GM10266 (cell line): ENCODE measurements at regions not wholly inside any gene's neighbourhood (a gene's known extent, or its start where the extent isn't known, plus 50 kb on each side); places are given as distances from the start of the nearest gene placed in this dataset.
"Not testable (repeated sequence)": the region's sequence is repeated elsewhere in the genome, so short reads cannot be mapped to it uniquely, and the experiment has no call there.

Experiments used
- DNase-seq: peaks from one replicate; pipeline ENCODE4 v3.0.0; 2012; ENCODE audit errors: extremely low spot score
- CTCF ChIP-seq: IDR thresholded peaks from 2 replicates; pipeline ENCODE4 v1.5.1; 2012; ENCODE audit warnings: mild to moderate bottlenecking, low read depth; ENCODE audit not compliant: control insufficient read depth, insufficient read depth; ENCODE audit errors: missing control alignments

GRCh38 chr6:9039258-9039657, 603.9 kb upstream of the SLC35B3 start:
- no peak for DNase-seq
- TF ChIP-seq CTCF: peak; percentile 1

- no peak for DNase-seq
- no peak for TF ChIP-seq CTCF
These were observed 592.7 kb upstream of the SLC35B3 start for GRCh38 chr6:9028086-9028485.

- DNase-seq: no peak
- no peak for TF ChIP-seq CTCF
These were observed 590.5 kb upstream of the SLC35B3 start for GRCh38 chr6:9025796-9026394.

GRCh38 chr6:9025228-9025627, 589.9 kb upstream of the SLC35B3 start:
- no peak for TF ChIP-seq CTCF
- DNase-seq: no peak

GRCh38 chr6:9024246-9024645, 588.9 kb upstream of the SLC35B3 start:
- DNase-seq: not testable (repeated sequence)

- no peak for DNase-seq
- TF ChIP-seq CTCF: no peak
These were observed 584.7 kb upstream of the SLC35B3 start for GRCh38 chr6:9020001-9020400.

- TF ChIP-seq CTCF: no peak
- no peak for DNase-seq
These were observed 574.6 kb upstream of the SLC35B3 start for GRCh38 chr6:9009931-9010330.

- no peak for TF ChIP-seq CTCF
- DNase-seq: no peak
These were observed 571.7 kb upstream of the SLC35B3 start for GRCh38 chr6:9007027-9007426.
